Esophagus mucosa (tissue), 1 donor: ENCODE measurements at regions not wholly inside any gene's neighbourhood (a gene's known extent, or its start where the extent isn't known, plus 50 kb on each side); places are given as distances from the start of the nearest gene placed in this dataset.

ENCODE experiments used
- ATAC-seq: fragments of 200-7000 bp; cut with Tn5 transposase; one replicate; pipeline ENCODE4 v1.9.1; 2020
- donor health status: DM: yes; HTN: yes; CAD: no.

GRCh38 chr5:39494534-39494933, 69.8 kb upstream of the DAB2 start:
- ATAC-seq: no peak

DNA sequence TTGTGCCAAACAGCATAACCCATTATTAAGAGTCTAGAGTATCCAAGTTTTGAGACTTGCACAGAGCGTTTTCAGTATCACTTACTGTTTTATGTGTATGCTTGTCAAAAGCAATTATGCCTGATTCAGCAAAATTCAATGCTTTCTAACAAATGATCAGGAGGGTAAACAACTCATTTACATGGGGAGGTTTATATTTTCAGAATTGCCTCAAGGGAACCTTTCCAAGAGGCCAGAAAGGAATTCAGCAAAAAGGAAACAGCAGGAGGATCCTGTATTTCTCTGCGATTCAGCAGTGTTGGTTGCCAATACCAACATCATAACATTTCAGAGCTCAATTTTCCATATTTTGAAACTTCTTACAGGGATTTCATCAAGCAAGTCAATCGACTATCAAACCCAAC, 69.3 kb upstream of the DAB2 start:
- no peak for ATAC-seq

DNA sequence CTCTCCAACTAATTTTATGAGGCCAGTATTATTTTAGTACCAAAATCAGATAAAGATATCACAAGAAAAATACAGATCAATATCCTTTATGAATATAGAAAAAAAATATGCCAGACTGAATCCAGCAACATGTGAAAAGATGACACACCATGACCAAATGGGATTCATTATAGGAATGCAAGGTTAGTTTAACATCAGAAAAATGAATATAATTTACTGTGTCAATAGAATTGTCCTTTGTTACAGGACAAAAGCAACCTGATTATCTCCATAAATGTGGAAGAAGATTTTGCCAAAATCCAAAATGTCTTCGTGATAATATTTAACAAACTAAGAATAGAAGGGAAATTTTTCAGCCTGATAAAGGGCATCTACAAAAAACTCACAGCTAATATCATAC, 66.4 kb upstream of the DAB2 start:
- ATAC-seq: no peak

GRCh38 chr5:39489263-39489662, 64.5 kb upstream of the DAB2 start:
- ATAC-seq: no peak

DNA sequence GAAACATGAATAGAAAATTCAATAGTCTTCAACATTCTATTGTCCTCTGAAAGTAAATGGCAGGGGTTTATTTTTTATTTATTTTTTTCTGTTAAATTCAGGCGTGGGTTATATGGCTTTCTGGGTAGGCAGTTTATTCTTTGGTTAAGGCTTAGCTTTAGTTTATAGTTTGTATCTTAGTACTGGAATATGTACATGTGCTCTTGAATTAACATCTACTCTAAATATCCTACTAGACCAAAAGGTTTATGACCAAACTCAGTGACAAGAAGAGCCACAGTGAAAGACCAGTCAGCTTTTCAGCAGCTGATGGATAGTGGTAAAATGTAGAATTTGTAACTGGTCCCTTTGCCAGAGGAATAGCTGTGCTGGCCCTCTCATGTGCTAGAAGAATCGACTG, 62.0 kb upstream of the DAB2 start:
- ATAC-seq: no peak

GRCh38 chr5:39486361-39486760, 61.6 kb upstream of the DAB2 start:
- no peak for ATAC-seq

DNA sequence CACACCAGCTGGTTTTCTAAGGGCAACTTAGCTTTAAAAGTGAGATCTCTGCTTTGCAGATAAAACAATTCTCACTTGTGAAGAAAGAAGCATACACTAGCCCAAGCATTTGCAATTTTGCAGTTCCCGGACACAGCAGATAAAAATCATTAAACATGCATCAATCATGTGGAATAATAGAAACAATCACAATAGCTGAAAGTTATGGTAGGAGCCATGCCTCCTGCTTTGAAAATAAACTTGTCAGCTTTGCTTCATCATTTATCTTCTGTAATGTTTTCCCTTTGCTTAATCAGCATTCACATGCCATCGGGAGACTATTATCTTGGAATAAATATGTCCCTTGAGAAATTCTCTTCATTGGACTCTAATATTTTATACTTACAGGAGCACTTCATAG, 60.3 kb upstream of the DAB2 start:
- ATAC-seq: no peak

DNA sequence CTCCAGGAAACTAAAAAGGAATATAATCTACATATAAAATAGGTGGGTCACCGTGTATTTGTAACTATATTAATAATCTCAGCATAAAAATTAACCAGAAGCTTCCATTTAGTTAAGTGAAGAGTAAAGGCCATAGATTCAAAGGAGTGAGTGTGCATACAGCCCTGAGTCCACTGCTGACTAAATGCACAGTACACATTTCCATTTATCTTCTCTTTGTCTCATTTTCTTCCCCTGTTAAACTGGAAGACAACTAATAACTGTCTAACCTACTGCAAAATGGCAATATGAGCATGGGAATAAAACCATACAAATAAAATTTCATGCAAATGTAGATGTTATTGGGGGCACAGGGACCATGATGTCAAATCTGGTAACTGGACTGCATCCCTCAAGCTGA, 59.9 kb upstream of the DAB2 start:
- ATAC-seq: no peak

DNA sequence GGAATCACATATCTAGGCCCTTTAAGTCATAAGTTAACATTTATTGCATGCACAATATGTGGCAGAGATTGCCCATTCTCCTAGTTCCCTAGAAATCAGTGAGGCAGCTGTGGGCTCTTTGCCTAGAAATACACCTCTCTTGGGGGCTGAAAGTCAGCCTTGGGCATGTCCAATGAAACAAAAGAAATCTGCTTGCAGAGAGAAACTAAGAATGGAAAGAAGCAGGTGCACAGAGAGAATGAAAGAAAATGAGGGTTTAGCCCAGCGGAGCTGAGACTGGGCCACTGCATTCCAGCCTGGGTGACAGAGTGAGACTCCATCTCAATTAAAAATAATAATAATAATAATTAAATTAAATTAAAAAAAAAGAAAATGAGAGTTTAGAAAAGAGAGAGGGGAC, 57.3 kb upstream of the DAB2 start:
- ATAC-seq: no peak

DNA sequence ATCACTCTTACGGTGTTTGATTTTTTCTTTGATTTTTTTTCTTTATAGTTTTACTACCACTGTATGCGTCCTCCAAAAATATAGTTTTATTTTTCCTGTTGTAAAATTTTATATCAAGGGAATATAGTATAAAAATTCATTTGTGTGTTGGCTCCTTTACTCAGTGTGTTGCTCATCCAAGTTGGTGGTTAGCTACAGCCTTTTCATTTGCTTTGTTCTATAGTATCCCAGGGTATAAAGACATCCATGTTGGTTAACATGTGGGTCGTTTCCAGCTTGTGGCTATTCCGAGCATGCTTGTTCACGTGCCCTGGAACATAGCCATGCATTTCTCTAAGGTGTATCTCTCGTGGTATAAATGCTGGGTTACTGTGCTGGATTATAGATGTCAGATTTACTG, 54.8 kb upstream of the DAB2 start:
- no peak for ATAC-seq

DNA sequence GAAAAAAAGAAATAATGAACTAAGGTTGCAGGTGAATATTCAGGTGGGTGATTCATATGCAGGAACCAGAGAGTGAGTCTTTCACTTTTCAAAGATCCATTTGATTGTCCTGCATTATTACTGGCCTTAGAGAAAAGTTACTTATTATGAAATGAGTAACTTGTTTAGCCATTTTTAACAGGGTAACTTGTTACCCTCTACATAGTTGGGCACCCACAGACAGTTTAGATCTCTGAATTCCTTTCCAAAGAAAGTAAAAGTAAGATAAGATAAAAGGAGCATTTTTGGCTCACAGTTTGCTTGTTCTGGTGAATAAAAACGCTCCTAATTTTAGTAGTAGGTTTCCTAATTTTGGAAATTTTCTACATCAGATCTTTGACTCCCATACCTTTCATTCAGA, 54.1 kb upstream of the DAB2 start:
- no peak for ATAC-seq

- no peak for ATAC-seq
Measured at GRCh38 chr5:39476843-39477220, 52.1 kb upstream of the DAB2 start.

GRCh38 chr5:39475881-39476842, 51.4 kb upstream of the DAB2 start:
- ATAC-seq: no peak

DNA sequence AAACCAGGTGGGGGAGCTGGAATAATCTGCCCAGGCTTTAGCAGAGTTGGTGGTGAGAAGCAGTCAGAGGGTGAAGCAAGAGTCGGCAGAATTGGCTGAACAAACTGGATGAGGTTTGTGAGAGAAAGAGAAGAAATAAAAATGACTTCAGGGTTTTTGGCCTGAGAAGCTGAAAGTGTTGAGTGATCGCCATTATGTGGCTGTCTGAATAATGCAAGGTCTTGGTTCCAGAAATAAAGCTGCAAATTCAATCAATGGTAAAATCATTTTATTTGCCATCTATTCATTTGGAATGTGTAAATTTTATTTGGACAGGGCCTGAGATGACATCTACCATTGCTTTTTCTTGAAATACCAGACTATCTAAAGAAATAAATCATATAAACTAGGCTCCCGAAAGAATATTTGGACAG, 50.4 kb upstream of the DAB2 start:
- ATAC-seq: no peak
